NCI-H526 treated with DMSO at 0.1 percent for 48 hours (cell line): ENCODE measurements at regions not wholly inside any gene's neighbourhood (a gene's known extent, or its start where the extent isn't known, plus 50 kb on each side); places are given as distances from the start of the nearest gene placed in this dataset.

Experiments
- DNase-seq: peaks from one replicate; lab custom pipeline; 2025; lab: John Stamatoyannopoulos, UW

DNA sequence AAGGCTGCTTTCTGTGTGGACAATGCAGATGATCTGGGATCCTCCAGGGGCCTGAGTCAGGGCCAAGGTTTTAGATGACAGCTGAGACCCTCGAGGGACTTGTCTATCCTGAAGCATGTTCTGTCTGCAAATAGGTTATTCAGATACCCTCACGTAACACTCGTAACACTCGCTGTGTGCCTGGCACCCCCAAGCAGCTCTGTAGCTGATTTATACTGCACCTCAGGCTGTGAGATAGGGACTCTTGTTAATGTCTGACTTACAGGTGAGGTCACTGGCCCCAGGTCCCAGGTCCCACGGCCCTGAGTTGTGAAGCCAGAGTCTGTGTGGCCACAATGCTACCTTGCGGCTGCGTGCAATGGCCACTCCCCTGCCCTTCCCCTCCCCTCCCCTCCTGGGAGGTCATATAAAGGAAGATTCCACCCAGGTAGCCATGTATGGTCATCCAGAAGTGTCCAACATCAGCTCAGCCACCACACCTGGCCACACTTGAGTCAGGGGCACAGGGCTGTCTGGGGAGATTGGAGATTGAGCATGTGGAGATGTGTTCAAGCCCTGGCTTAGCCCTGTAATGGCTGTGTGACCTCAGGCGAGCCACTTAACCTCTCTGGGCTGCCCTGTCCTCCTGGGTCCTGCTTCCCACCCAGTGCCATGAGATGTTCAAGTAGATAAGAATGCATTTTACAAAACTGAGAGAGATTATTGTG, 687.7 kb downstream of the MATN1 start:
- DNase-seq, result no peak

DNA sequence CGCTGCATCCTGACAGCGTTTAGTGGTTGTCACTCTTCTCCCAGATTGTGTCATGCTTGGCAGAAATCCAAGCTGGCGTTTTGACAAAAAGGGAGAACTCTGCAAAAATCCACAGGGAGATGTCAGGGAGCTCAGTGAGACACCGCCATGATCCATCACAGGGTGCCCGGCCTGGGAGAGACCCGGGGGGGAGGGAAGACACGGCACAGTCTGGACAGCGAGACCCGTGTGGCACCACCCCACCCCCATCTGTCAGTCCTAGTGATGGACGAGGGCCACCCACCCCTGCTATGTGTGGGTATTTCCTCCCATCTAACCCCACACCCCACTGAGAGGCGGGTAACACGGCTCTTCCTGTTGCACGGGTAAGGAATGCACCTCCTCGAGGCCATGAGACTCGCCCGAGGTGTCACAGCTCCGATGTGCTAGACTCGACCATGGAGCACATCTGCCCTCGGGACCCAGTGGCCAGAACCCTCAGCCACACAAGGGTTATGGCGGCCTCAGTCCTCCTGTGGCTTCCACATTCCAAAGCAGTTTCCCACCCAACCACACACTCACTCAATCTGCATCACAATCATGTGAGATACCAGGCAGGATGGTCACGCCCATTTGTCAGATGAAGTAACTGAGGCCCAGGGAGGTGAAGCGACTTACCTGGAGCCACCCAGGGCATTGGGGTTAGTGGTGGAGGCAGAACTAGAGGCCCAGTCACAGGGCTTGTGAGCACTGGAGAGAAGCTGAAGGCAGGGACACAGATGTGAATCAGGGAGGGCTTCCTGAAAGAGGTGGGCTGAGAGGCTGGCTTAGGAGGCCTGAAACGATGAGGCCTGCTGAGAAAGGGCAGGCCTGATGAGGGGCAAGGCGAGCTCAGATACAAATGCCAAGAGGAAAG, 688.5 kb downstream of the MATN1 start:
- DNase-seq, result no peak

DNA sequence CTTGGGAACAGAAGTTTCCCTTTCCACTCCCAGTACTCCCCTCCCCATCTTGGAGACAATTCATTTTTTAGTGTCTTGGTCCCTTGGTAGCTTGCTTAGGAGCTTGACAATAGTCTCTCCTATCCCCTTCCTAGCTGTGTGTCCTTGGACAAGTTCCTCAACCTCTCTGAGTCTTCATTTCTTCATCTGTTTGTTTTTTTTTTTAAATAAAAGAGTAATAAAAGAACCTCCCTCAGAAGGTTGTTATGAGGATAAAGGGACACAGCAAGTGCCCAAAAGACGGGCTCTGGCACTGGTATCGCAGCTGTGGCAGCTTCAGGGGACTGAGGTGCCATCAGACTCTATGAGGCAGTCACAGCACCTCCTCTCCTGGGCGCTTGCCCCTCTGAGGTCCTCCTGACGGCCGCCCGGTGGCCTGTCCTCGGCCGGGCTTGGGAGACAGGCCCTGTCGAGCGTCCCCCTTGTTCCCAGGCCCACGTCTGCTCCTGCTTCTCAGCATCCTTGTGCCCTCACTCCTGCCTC, 689.2 kb downstream of the MATN1 start:
- no peak for DNase-seq

DNA sequence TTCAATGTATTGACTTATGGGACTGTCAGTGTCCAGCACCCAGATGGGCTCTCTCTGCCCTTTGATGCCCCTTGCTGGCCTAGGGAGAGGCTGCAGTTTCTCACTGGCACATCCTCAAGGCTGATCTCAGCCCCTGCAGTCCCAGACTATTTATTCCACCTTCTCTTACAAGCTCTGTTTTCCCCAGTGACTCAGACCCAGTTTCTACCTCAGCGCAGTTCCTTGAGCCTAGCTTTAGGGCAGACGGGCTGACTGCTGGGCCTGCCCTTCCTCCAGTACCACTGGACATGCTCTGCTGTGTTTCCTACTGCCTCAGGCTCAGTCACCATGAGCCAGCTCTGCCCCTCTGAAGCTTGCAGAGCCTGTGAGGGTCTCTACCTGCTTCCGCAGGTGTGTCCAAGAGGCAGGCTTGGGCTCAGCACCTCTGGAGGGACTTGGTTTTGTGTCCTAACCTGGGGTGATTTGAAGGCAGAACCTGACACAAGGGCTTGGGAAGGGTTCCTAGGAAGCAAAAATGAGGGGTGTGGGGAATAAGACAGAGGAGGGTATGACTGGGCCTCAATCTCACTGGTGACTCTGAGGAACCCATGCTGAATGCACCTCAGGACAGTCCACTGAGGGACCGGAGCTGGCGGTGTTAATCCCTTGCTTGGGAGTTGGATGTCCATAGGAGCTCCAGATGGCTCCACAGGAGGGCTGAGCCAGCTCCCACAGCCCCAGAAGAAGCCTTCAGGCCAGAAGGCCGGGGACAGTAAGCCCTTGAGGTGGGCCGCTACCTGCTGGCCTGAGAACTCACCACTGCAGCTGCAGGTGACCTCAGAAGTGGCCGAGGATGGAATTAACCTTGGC, 689.9 kb downstream of the MATN1 start:
- DNase-seq, result no peak

DNA sequence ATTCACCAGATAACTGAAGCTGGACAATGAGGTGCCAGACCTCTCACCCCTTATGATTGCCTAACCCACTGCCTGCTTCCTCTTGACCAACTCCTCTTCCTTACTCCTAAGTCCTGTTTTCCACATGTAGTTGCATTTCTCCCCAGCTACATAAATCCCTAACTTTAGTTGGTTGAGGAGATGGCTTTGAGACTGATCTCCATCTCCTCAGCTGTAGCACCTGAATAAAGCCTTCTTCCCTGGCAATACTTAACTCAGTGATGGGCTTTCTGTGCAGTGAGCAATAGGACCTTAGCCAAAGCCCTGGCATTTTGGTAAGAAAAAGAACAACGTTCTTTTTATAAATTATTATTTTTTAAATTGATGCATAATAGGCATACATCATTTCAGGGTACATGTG, 691.1 kb downstream of the MATN1 start:
- no peak for DNase-seq

DNA sequence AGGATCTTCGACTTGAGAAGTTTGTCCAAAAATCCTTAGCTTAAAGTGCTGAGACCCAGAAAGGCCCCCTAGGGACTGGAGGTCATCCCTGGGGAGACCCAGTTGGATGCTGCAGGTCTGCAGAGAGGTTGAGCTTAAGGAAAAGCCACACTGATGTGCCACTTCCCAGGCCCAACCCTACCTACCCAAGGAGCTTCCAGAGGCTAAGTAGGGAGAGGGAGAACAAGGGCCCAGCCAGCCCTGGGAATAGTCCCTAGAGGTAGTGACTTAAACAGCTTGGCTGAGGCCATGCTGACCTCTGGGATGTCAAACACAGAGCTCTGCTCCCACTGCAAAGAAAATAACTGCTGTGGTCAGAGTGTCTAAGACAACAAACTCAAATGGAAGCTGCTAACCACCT, 693.7 kb downstream of the MATN1 start:
- no peak for DNase-seq

DNA sequence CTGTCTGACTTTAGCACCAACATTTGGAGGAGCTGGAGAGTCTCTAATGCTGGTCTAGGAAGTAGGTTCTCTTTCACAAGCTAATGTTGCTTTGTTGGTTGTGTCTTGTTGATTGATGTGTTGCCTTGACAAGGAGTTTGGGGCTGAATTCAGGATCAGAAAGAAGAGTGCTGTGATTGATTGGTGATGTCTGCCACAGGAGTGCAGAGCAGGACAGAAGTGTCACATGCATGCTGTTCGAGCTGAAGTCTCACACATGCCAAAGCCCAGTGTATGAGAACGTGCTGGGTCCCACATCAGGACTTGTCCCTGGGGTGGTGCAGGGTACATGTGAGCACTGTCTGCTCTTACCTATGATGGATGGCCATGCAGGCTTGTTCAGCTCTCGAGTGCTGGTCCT, 694.4 kb downstream of the MATN1 start:
- DNase-seq, result no peak

DNA sequence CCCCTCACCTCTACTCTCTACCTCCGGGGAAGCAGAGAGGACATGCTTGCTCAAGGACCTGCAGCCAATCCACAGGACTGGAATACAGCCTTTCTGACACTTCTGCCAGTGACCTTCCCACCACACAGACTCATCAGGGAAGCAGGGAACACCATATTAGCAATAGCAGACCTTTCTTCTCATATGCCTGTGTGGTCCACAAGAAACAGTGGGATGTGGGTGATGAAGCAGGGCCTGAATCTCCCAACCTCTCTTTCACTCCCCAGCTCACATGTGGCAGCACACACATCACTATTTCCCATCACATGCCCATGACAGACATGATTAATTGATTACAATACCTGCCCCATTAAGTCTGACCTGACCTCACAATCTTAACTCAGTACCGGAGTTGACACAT, 695.1 kb downstream of the MATN1 start:
- no peak for DNase-seq

DNA sequence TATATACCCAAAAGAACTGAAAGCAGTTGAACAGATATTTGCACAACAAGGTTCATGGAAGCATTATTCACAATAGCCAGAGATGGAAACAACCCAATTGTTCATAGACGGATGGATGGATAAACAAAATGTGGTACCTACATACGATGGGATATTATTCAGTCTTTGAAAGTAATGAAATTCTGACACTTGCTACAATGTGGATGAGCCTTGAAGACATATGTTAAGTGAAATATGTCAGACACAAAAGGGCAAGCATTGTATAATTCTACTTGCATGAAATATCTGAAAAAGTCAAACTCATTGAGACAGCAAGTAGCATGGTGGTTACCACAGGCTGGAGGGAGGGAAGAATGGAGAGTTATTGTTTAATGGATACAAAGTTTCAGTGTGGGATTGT, 696.1 kb downstream of the MATN1 start:
- no peak for DNase-seq

DNA sequence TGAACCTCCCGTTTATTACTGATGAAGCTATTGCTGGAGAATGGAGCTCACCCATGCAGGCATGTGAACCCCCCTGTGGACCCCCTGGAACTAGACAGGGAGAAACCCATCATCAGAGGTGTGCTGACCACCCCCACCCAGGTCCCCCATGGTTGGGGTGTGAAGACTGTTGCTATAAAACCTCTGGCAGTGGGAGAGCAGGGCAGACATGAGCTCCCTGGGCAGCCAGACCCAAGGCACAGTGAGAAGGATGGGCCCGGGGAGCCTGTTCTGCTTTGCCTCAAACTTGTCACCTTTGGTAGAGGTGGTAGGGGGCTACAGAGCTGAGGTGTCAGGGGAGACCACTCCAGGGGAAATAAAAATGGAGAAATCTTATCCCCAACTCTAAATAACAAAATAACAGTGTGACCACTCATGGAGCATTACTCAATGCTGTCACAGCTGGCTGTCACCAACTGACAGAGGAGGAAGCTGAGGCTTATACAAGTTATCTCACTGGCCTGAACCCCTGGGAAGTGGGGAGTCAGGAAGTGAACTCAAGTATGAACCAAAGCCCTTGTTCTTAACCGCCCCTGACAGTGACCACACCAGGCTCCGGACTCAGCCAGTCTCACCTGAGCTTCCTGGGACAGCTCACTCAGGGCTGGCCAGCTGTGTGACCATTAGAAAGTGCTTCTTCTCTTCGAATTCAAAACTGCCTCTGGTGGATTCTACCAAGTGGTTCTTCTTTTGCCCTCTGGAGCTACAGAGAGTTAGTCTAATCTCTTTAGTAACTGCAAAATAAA, 698.8 kb downstream of the MATN1 start:
- no peak for DNase-seq

DNA sequence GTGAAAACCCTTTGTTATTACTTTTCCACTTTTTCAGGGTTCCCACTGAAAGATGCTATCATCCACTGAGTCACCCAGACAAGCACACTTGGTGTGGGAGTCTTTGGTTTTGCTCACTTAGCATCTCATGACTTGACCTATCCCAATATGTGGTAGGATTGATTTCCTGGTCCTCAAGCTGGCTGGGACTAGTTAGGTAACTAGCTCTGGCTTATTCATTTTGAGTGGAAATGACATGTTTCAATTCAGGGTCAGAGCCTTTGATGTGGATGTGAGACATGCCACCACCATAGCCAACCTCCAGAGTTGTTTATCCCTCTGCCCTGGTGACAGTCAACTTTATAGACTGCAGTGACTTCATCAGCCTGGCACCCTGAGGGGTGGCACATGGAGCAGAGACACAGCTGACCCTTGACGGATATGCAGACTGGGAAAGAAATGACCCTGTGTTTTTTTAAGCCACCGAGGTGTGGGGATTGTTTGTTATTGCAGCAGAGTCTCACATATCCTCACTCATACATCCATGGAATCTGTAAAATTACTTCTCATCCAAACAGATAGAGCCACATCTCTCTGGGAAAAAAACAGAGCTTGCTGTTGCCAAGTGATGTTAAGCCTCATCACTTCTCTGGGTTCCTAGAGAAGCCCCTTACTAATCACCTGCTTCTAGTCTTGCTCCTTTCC, 699.9 kb downstream of the MATN1 start:
- DNase-seq, result no peak

DNA sequence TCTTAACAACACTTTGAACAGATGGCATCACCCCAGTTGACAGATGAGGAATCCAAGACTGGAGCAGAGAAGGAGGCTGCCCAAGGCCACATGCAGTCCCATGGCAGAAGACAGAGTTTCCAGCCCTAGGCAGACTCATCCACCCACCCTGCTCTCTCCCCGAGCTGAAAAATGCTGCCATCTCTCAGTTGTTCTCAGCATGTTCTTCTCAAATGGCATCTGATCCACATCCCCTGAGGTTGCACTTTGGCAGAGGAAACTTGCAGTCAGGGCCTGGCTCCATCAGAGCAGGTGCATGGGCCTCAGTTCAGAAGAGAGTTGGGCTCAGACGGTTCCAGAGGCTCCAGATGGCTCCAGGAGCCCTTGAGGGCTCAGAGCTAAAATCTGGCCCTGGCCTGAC, 709.4 kb downstream of the MATN1 start:
- DNase-seq, result no peak

DNA sequence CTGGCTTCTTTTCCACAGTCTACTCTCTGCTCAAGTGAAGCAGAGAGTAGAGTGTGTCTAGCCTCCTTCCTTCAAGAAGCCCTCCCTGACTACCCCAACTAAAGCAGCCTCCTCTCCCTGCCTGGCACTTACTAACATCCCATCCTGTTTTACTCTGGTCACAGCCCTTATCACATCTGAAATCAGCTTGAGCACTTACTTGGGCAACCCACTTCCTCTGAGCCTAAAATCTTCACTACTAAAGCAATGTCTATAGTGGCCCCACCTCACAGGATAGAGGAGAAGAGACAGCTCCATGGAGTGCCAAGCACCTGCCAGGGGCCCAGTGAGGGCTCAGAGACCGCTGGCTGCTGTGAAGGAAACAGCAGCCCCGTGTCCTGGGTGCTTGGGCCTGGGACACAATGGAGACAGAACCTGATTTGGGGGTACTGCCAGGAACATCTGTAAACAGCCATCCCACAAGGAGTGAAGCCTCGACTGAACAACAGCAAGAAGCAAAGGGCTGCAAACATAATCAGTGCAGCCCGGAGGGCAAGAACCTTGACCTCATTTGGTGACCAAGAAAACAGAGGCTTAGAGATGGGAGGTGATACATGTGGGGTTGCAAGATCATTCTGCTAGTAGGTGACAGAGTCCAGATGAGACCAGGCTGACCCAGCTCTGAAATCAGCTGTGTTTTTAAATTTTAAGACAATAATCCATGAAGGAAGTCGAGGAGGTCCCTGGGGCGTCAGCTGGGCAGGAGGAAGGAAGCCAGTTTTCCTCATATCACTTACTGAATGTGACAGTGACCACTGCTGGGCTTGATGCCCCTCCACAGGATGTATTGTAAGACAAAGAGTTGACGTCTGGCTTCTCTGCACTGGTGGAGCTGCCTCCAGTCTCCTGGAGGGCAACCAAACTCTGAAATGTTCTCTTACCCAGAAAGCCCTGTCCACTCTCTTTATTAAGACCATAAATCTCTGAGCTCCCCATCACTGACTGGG, 710.6 kb downstream of the MATN1 start:
- no peak for DNase-seq

DNA sequence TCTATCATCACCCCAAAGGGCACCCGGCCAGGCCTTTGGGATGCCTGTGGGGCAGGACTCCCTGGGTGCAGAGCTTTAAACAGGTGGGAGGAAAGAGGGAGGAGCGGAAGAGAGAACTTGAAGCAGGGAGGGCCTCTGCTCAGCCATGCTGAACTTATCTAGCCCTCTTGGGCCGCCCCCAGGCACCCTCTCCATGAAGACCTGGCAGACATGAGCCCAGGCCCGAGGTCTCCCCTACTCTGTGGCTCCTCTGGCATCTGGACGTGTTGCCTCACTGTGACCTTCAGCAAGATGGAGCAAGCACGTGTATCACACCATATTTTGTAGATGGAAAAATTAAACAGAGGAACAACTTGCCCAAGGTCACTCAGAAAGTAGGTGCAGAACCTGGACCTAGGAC, 711.4 kb downstream of the MATN1 start:
- DNase-seq, result no peak

DNA sequence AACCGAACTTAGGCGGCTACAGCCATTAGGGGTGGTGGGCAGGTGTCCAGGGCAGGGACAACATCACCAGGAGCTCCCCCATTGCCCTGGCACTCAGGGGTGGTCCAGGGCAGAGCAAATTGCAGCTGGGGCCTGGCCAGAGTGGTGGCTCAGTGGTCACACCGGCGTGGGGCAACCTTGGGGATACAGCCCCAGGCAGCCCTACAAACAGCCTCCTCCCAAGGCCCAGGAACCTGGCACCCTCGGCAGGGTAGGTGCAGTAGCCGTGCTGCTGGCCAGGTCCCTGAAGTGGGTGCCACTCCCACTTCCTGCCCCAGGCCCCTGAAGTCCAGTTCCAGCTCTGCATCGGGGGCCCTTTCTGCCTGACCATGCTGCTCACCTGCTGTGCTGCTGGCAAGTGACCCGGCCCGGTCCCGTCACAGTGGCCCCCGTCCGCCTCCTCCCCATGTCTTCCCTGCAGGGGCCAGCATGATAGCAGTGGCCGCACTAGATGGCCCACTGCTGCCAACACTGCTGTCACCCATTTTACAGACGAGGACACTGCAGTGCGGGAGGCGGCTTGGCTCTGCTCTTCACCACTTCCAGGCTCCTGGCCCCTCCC, 712.8 kb downstream of the MATN1 start:
- no peak for DNase-seq

DNA sequence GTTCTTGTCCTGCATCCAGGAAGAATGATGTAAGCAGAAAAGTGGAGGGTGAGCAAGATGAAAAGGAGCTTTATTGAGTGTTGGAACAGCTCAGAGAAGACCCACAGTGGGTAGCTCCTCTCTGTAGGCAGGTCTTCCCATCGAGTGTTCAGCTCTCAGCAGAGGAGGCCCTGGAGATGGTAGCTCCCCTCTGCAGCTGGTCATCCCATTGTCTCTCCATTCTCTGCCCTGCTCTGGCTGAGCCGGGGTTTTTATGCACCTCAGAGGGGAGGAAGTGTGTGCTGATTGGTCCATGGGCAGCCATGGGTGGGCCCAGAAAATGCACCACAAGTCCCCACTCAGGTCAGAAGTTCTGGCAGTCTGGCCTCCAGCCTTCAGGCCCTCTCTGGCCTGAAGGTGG, 713.7 kb downstream of the MATN1 start:
- no peak for DNase-seq

DNA sequence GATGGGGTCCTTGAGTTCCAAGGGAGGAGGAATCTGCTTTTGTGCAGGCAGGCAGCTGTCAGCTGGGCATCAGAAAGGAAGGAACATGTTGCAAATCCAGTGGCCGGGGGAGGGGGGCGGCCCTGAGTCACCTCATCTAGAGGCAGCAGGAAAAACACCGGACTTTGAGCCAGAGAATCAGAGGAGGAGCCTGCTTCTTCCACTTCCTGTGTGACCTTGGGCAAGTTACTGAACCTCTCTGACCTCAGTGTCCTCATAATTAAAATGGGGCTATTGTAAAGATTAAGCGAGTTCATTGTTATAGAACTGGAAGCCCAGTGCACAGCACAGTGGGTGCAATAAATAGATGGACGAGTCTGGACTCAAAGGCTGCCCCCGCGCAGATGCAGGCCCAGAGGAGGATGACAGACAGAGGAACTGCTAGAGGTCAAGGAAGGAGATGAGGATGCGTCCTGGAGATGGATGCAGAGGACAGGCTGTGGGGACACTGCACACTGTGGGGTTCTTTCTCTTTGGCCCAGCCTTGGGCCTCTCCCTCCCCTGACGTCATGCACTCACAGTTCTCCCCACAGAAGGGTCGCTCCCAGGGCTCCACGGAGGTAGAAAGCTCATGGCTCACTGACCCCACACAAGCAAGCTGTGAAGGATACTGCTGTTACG, 714.3 kb downstream of the MATN1 start:
- no peak for DNase-seq

DNA sequence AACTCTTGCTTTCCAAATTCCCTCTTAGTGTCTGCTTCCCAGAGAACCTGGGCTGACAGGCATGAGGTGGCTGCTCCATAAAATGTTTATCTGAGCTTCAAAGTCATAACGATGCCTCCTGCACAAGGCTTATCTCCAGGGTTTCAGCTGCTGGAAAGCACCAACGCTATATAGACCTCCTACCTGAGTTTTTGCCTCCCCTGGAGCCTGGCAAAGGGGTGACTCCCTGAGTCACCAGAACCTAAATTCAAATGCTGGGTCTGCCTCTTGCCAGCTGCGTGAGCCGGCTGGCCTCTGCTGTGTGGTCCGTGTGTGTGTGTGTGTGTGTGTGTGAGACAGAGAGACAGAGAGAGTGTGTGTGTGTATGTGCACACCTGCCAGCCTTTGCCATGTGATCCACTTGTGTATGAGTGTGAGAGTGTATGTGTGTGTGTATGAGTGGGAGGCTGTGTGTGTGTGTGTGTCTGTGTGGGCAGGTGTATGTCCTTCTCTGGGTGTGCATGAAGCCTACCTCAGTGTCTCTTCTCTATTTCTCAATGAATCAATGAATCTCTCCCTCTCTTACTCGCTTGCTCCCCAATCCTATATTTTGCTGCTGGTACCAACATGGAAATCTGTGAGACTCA, 714.9 kb downstream of the MATN1 start:
- no peak for DNase-seq
